DOHH2 (cell line): ENCODE measurements at regions not wholly inside any gene's neighbourhood (a gene's known extent, or its start where the extent isn't known, plus 50 kb on each side); places are given as distances from the start of the nearest gene placed in this dataset.

Experiments used
- H3F3A ChIP-seq: fragments of 200-600 bp; sonication (generic), shearing (Covaris generic); 2 replicates; pipeline ENCODE4 v1.6.0; 2016; ENCODE audit warnings: antibody characterized with exemption, mild to moderate bottlenecking; ENCODE audit not compliant: control insufficient read depth, insufficient read depth
- H3K27ac ChIP-seq: fragments of 200-600 bp; sonication (generic); 2 replicates; pipeline ENCODE4 v1.5.1; 2014; ENCODE audit warnings: low read depth, mild to moderate bottlenecking, low read length, moderate library complexity
- H3K27me3 ChIP-seq: fragments of 200-600 bp; sonication (generic); 2 replicates; pipeline ENCODE4 v1.6.1; 2014; ENCODE audit warnings: mild to moderate bottlenecking, low read length, mixed read lengths; ENCODE audit not compliant: control insufficient read depth
- H3K36me3 ChIP-seq: fragments of 200-600 bp; sonication (generic); 2 replicates; pipeline ENCODE4 v1.6.1; 2014; ENCODE audit warnings: mild to moderate bottlenecking, low read length, moderate library complexity, mixed read lengths; ENCODE audit not compliant: control insufficient read depth
- H3K4me1 ChIP-seq: fragments of 200-600 bp; sonication (generic); 2 replicates; pipeline ENCODE4 v1.6.1; 2014; ENCODE audit warnings: mild to moderate bottlenecking, low read length, mixed read lengths; ENCODE audit not compliant: control insufficient read depth
- H3K4me2 ChIP-seq: fragments of 200-600 bp; sonication (generic); 2 replicates; pipeline ENCODE4 v1.6.0; 2014; ENCODE audit warnings: mild to moderate bottlenecking, low read length, moderate library complexity
- H3K4me3 ChIP-seq: fragments of 200-600 bp; sonication (generic); 2 replicates; pipeline ENCODE4 v1.5.1; 2014; ENCODE audit warnings: mild to moderate bottlenecking, low read length, mixed read lengths
- H3K79me2 ChIP-seq: fragments of 200-600 bp; sonication (generic); 2 replicates; pipeline ENCODE4 v1.6.1; 2014; ENCODE audit warnings: mild to moderate bottlenecking, low read length, mixed read lengths; ENCODE audit not compliant: control insufficient read depth
- H3K9me2 ChIP-seq: fragments of 200-600 bp; sonication (generic); replicated peaks from 2 replicates; pipeline ENCODE4 v1.6.1; 2014; ENCODE audit warnings: mild to moderate bottlenecking, low read length, mixed read lengths; ENCODE audit not compliant: control insufficient read depth
- H3K9me3 ChIP-seq: fragments of 200-600 bp; sonication (generic); 2 replicates; pipeline ENCODE4 v1.6.1; 2014; ENCODE audit warnings: antibody characterized with exemption, low read length, mixed read lengths; ENCODE audit not compliant: control insufficient read depth, insufficient read depth
- H4K20me1 ChIP-seq: fragments of 200-600 bp; sonication (generic); 2 replicates; pipeline ENCODE4 v1.6.0; 2014; ENCODE audit warnings: low read depth, mild to moderate bottlenecking, antibody characterized with exemption, low read length, moderate library complexity; ENCODE audit not compliant: control insufficient read depth, insufficient read depth
- EZH2phosphoT487 ChIP-seq: fragments of 200-600 bp; sonication (generic); IDR thresholded peaks from 2 replicates; pipeline ENCODE4 v1.6.1; 2017; ENCODE audit warnings: borderline replicate concordance, mild to moderate bottlenecking, antibody characterized with exemption, low read length, moderate library complexity, mixed read lengths
- TF ChIP-seq, protein P1 (sequence below): fragments of 200-600 bp; sonication (generic); IDR thresholded peaks from one replicate; pipeline ENCODE4 v1.5.1; 2014; ENCODE audit warnings: antibody characterized with exemption, mild to moderate bottlenecking, low read depth, low read length; ENCODE audit not compliant: poor library complexity, severe bottlenecking

GRCh38 chr5:57341380-57341979 is 141.1 kb downstream of the ACTBL2 start:
- Histone ChIP-seq H3K4me2 (no peak overlapping the region), H3K4me3 (no peak overlapping the region), H3K27me3 (no peaks in the 10 kb centered on the region), H3K9me2 (no peaks in the 10 kb centered on the region), H4K20me1 (no peaks in the 10 kb centered on the region), H3K9me3 (no peaks in the 10 kb centered on the region), H3K27ac (no peak overlapping the region), H3K36me3 (no peaks in the 10 kb centered on the region), H3K4me1 (no peaks in the 10 kb centered on the region), H3K79me2 (no peaks in the 10 kb centered on the region), H3F3A (no peaks in the 10 kb centered on the region)
- TF ChIP-seq, protein P1, sequence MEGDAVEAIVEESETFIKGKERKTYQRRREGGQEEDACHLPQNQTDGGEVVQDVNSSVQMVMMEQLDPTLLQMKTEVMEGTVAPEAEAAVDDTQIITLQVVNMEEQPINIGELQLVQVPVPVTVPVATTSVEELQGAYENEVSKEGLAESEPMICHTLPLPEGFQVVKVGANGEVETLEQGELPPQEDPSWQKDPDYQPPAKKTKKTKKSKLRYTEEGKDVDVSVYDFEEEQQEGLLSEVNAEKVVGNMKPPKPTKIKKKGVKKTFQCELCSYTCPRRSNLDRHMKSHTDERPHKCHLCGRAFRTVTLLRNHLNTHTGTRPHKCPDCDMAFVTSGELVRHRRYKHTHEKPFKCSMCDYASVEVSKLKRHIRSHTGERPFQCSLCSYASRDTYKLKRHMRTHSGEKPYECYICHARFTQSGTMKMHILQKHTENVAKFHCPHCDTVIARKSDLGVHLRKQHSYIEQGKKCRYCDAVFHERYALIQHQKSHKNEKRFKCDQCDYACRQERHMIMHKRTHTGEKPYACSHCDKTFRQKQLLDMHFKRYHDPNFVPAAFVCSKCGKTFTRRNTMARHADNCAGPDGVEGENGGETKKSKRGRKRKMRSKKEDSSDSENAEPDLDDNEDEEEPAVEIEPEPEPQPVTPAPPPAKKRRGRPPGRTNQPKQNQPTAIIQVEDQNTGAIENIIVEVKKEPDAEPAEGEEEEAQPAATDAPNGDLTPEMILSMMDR: no peak
- no peak for TF ChIP-seq EZH2phosphoT487

- Histone ChIP-seq H3K9me2 (no peaks in the 10 kb centered on the region), H3K27me3 (no peaks in the 10 kb centered on the region), H4K20me1 (no peaks in the 10 kb centered on the region), H3K4me3 (no peak overlapping the region), H3F3A (no peaks in the 10 kb centered on the region), H3K9me3 (no peaks in the 10 kb centered on the region), H3K4me1 (no peaks in the 10 kb centered on the region), H3K79me2 (no peaks in the 10 kb centered on the region), H3K4me2 (no peak overlapping the region), H3K36me3 (no peaks in the 10 kb centered on the region), H3K27ac (no peak overlapping the region)
- TF ChIP-seq EZH2phosphoT487: no peak
- TF ChIP-seq, protein P1: no peak
Measured at GRCh38 chr5:57340681-57341080, 141.9 kb downstream of the ACTBL2 start.

GRCh38 chr5:57339521-57339920 is 143.1 kb downstream of the ACTBL2 start:
- H3K4me2 ChIP-seq: no peak overlapping the region
- H3K27me3 ChIP-seq: no peaks in the 10 kb centered on the region; the same call in 1 of the 2 replicates
- H3K4me3 ChIP-seq: no peak overlapping the region
- no peaks in the 10 kb centered on the region for H3K36me3 ChIP-seq
- H3K9me3 ChIP-seq: no peaks in the 10 kb centered on the region
- no peaks in the 10 kb centered on the region for H4K20me1 ChIP-seq
- H3K79me2 ChIP-seq: no peaks in the 10 kb centered on the region
- no peak for TF ChIP-seq EZH2phosphoT487
- TF ChIP-seq, protein P1: no peak
- H3K4me1 ChIP-seq: no peaks in the 10 kb centered on the region
- H3F3A ChIP-seq: no peaks in the 10 kb centered on the region
- no peak overlapping the region for H3K27ac ChIP-seq
- no peaks in the 10 kb centered on the region for H3K9me2 ChIP-seq
